Large intestine (tissue), 3 donors: ENCODE measurements at regions not wholly inside any gene's neighbourhood (a gene's known extent, or its start where the extent isn't known, plus 50 kb on each side); places are given as distances from the start of the nearest gene placed in this dataset.

ENCODE experiments used
- DNase-seq, 2 donors: peaks; one replicate each; pipeline versions ENCODE4 v3.0.0 to v3.0.0-alpha.2; 2013
- H3K27ac ChIP-seq: one replicate; pipeline ENCODE4 v1.5.1; 2013; ENCODE audit warnings: low read length
- H3K27me3 ChIP-seq: 2 replicates; pipeline ENCODE4 v1.6.1; 2013; ENCODE audit warnings: low read length; ENCODE audit not compliant: control insufficient read depth, insufficient read depth
- H3K36me3 ChIP-seq: 2 replicates; pipeline ENCODE4 v1.6.1; 2013; ENCODE audit warnings: low read length; ENCODE audit not compliant: control insufficient read depth, insufficient read depth
- H3K4me1 ChIP-seq: one replicate; pipeline ENCODE4 v1.6.1; 2013; ENCODE audit warnings: low read length; ENCODE audit not compliant: control insufficient read depth, insufficient read depth
- H3K4me3 ChIP-seq: one replicate; pipeline ENCODE4 v1.5.1; 2013; ENCODE audit warnings: low read length
- H3K9me3 ChIP-seq: one replicate; pipeline ENCODE4 v1.6.1; 2013; ENCODE audit warnings: mild to moderate bottlenecking, low read depth, low read length, moderate library complexity; ENCODE audit not compliant: control insufficient read depth
- WGBS: methylation state at CpG from one replicate; pipeline ENCODE4 v1.1.5; 2013; ENCODE audit warnings: low lambda C conversion rate; ENCODE audit not compliant: insufficient coverage; 5-methylcytosine and 5-hydroxymethylcytosine counted together

DNA sequence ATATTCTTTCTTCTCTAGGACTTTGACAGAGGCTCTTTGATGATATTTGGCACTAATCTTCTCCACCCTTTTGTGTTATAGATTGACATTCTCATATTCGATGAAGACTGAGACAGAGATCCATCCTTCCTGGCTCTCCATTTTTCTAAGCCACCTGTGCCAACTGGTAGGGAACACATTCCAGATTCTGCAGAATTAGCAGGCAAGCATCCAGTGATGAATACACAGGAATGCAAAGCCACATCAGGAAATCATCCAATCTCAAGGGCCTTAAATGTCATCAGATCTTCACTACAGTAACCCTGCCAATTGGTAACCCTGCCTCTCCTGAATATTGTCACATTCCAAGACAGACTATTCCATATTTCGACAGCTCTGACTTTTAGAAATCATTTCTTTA is 718.4 kb upstream of the API5 start:
- Histone ChIP-seq H3K27me3 (no peaks in the 10 kb centered on the region), H3K27ac (no peak overlapping the region), H3K36me3 (no peaks in the 10 kb centered on the region), H3K4me1 (no peaks in the 10 kb centered on the region), H3K4me3 (no peak overlapping the region), H3K9me3 (no peaks in the 10 kb centered on the region)
- no peak for DNase-seq
- no CpG with 5 or more reads among the region's 2 CpGs for WGBS

DNA sequence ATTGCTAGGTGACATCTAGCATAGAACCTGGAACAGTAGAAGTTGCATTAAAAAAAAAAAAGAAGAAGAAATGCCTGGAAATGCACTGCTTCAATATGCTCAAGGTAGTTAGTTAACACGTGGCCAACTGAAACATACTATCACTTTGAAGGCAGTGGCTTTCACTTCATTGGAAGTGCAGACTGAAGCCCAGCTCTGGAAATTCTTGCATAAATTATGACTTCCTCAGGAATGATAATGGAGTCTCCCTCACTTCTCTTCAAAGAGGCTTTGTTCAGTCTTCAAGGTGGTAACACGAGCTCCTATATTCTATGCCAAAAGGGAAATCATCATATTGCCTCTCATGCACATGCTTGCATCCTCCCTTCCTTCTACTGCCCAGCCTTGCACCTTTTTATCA is 715.9 kb upstream of the API5 start:
- Histone ChIP-seq H3K4me1 (no peaks in the 10 kb centered on the region), H3K27ac (no peak overlapping the region), H3K36me3 (no peaks in the 10 kb centered on the region), H3K9me3 (no peaks in the 10 kb centered on the region), H3K4me3 (no peak overlapping the region), H3K27me3 (no peaks in the 10 kb centered on the region)
- no CpG with 5 or more reads among the region's 2 CpGs for WGBS
- no peak for DNase-seq

DNA sequence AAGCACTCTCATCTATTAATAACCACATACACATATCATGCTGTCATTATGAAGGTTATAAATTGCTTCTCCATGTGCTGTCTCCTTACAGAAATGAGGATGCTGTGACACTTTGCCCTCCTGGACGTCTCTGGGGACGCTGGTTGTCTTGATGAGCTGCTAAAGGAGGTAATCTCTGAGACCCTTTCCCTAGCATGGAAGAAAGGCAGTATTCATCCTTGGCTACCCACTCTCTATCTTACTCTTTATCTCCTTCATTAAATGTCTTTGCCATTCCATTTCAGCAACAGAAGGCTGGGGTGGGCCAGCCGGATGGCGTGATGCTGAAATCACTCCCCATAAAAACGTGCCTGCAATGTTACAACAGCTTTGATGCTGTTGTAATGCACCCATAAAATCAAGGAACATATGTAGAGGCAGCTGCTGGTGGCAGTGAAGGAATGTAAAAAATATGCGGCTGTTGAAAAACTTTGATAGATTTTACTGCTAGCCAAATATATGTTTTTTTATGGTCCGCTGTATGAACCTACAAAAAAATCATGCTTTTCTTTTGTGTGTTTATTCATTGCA is 715.1 kb upstream of the API5 start:
- H3K36me3 ChIP-seq: no peaks in the 10 kb centered on the region
- H3K27ac ChIP-seq: no peak overlapping the region
- DNase-seq: no peak
- H3K4me3 ChIP-seq: no peak overlapping the region
- 100% methylated on average over 1 of the region's 7 CpGs for WGBS
- no peaks in the 10 kb centered on the region for H3K27me3 ChIP-seq
- no peaks in the 10 kb centered on the region for H3K9me3 ChIP-seq
- no peaks in the 10 kb centered on the region for H3K4me1 ChIP-seq

DNA sequence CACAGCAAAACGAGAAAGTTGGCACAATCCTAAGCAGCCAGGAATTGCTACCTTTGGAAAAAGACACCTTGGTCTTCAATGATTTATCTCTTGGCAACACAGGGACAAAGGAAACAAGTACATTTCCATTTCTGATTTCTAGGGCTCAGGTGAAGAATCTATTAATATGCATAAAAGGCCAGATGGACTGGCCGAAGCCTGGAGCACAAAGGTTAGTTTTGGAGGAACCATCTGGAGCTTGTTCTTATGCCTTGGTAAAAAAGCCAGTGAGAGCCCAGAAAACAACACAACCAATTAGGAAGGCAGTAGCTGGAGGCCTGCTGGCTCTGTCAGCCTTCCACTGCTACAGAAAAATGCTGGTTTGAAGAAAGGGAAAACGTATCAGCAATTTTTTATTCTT is 713.5 kb upstream of the API5 start:
- WGBS: 100% methylated on average over 1 of the region's 3 CpGs
- Histone ChIP-seq H3K9me3 (no peaks in the 10 kb centered on the region), H3K27ac (no peak overlapping the region), H3K27me3 (no peaks in the 10 kb centered on the region), H3K4me3 (no peak overlapping the region), H3K4me1 (no peaks in the 10 kb centered on the region), H3K36me3 (no peaks in the 10 kb centered on the region)
- DNase-seq: no peak

DNA sequence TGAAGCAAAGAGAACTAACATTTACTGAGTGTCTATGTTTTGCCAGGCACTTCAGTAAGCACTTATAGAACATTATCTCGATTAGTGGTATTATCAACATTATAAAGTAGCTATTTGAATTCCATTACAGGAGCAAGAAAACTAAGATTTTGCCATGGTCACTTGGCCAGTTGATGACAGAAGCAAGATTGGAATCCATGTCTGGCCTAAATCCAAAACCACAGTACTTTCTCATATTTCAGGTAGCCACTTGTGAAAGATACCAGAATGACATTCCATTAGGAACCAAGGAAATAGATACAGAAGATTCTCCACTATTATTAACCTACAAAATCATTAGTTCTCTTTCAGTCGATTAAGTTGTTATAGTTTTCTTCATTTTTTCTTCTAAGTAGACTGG is 691.0 kb upstream of the API5 start:
- H3K27me3 ChIP-seq: no peaks in the 10 kb centered on the region
- no peaks in the 10 kb centered on the region for H3K36me3 ChIP-seq
- H3K9me3 ChIP-seq: no peaks in the 10 kb centered on the region
- 100% methylated on average over 1 of the region's 2 CpGs for WGBS
- no peak overlapping the region for H3K4me3 ChIP-seq
- no peak overlapping the region for H3K27ac ChIP-seq
- DNase-seq: no peak
- no peaks in the 10 kb centered on the region for H3K4me1 ChIP-seq

DNA sequence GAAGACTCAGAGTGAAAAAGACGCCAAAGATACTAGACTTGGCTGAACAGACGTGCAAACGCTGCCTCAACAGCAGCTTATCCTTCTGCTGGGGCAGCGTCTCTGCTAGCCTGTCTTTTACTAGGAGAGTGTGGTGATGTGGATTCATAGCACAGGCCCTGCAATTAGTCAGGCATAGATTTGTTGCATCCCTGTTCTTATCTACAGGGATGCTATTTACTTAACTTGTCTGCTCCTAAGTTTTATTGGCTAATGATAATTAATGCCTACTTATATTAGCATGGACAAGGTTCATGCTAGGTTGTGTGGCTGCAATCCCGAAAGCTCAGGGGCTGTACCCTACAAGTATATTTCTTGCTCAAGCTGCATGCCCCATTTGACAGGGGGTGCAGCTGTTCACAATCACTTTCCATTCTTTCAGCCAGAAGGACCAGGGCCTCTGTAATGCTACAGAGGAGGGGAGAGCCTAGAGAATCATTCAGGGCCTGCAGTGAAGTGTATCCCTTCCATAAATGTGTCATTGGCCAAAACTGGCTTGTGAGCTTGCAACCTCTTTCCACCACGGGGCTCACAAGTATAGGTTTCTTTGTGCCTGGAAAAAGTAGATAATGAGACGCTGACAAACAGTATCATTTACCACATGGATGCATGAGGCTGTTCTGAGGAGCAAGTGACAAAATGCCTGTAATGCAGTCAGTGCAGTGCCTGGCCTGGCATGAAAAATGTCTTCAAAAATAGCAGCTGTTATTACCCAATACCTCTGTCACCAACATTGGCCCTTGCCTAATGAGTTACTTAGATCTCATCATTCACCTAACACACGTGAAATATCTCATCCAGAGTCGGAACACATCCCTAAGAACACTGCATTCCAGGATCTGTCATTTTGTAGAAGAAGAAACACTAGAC is 685.8 kb upstream of the API5 start:
- Histone ChIP-seq H3K4me1 (no peaks in the 10 kb centered on the region), H3K36me3 (no peaks in the 10 kb centered on the region), H3K4me3 (no peak overlapping the region), H3K9me3 (no peaks in the 10 kb centered on the region), H3K27me3 (no peaks in the 10 kb centered on the region), H3K27ac (no peak overlapping the region)
- peak in 1 of 2 donors; percentile 11 for DNase-seq
- WGBS: 17% methylated on average over 1 of the region's 9 CpGs

DNA sequence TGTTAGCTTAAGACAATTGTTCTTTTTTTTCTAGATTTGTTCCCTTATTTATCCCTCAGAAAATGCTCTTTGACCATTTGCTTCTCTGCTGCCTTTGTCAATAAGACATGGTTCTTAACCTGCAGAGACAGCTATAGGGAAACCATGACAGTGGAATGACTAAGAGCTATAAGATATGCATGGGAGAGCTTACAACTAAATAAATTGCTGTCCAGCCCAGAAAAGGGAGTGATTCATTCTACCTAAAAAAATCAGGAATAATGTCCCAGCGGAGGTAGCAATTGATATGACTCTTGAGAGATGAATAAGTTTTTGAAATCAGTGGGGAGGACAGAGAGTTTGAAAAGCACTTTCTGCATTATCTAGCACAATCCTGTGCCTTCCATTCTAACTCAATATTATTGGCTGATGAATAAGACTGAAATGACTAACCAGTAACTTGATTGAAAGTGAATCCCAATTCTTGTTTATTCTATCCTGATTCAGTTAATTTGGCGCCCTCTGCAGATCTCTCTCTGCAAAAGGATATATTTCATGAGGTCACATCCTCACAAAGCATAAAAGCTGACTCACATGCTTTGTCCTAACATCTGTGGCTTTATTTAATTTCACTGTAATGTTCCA is 680.5 kb upstream of the API5 start:
- Histone ChIP-seq H3K36me3 (no peaks in the 10 kb centered on the region), H3K4me1 (no peaks in the 10 kb centered on the region), H3K9me3 (no peaks in the 10 kb centered on the region), H3K27ac (no peak overlapping the region), H3K4me3 (no peak overlapping the region), H3K27me3 (no peaks in the 10 kb centered on the region)
- 71% methylated on average over 1 of the region's 2 CpGs for WGBS
- peak in 1 of 2 donors; percentile 7 for DNase-seq

DNA sequence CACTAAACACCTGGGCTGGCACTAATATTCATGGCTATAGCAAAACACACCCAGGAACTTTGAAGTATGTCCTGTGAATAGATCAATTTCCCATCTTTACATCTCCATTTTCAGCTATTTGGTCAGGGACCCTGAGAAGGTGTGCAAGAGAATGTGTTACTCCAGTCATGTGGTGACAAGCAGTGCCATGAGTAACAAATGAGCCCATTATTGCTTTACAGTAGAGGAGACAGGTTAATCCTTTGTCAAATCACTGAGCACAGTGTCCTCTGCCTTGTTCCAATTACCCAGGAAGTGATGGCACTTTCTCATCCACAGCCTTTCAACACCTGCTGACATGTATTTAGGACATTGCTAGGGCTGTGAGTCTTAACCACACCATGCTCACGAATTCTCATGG is 664.8 kb upstream of the API5 start:
- Histone ChIP-seq H3K4me3 (no peak overlapping the region), H3K27ac (no peak overlapping the region), H3K36me3 (no peaks in the 10 kb centered on the region), H3K4me1 (no peaks in the 10 kb centered on the region), H3K9me3 (no peaks in the 10 kb centered on the region), H3K27me3 (no peaks in the 10 kb centered on the region)
- 50% methylated on average over 1 of the region's 1 CpG for WGBS
- DNase-seq: no peak

DNA sequence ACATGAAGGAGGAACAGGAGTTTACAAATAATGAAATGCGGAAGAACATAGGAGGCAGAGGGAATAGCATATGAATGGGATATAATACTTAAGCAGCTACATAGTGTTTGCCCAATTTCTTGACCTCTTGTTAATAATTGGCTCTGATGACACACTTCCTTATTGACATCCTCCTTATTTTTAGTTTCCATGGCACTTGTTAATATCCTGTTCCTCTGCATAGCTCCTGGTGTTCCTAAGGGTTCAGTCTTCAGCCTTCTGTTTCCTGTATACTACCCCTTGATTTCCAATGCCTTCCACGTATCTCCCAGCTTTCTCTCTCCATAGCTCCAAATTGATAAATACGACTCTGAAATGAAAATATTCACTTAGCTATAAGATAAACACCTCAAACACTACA is 663.8 kb upstream of the API5 start:
- WGBS: no CpG with 5 or more reads among the region's 3 CpGs
- DNase-seq: peak in 1 of 2 donors; percentile 4
- no peaks in the 10 kb centered on the region for H3K36me3 ChIP-seq
- no peak overlapping the region for H3K4me3 ChIP-seq
- no peaks in the 10 kb centered on the region for H3K9me3 ChIP-seq
- no peaks in the 10 kb centered on the region for H3K4me1 ChIP-seq
- no peak overlapping the region for H3K27ac ChIP-seq
- no peaks in the 10 kb centered on the region for H3K27me3 ChIP-seq

DNA sequence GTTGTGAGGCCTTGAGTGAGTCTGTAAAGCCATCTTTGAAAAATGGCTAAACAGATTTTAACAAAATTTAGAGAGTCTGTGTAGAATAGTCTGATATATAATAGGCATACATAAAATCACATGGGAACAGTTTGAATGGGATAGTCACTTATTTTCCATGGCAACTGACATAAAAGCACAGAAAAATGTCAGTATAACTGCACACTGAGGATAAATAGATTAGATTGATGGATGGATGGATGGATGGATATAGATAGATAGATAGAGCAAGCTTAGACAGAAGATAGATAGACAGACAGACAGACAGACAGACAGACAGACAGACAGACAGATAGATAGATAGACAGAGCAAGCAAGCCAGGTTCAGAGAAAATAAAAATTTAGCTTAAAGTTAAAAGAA is 660.2 kb upstream of the API5 start:
- Histone ChIP-seq H3K36me3 (no peaks in the 10 kb centered on the region), H3K4me3 (no peak overlapping the region), H3K9me3 (no peaks in the 10 kb centered on the region), H3K27me3 (no peaks in the 10 kb centered on the region), H3K4me1 (no peaks in the 10 kb centered on the region), H3K27ac (no peak overlapping the region)
- DNase-seq: no peak
